ENCODE measurements at regions not wholly inside any gene's neighbourhood (a gene's known extent, or its start where the extent isn't known, plus 50 kb on each side); places are given as distances from the start of the nearest gene placed in this dataset.

GRCh38 chr10:78807504-78808203 is 261.1 kb upstream of the ZMIZ1 start:
- no peak for ATAC-seq
- TF ChIP-seq CTCF (IDR thresholded peaks at IDR 0.05): no peak
- H3K27ac ChIP-seq: no peak overlapping the region
- intact Hi-C loops (cut with DNase I): no loop called here
- H3K36me3 ChIP-seq: no peaks in the 10 kb centered on the region
- peaks cover 11 to 25% of the 10 kb centered on the region in 2 donors for H3K4me1 ChIP-seq
- no peak for DNase-seq
- H3K4me3 ChIP-seq: no peak overlapping the region
- no peaks in the 10 kb centered on the region for H3K27me3 ChIP-seq
- H3K9me3 ChIP-seq: no peaks in the 10 kb centered on the region

- ATAC-seq: no peak
- no peak for DNase-seq
- H3K4me1 ChIP-seq: peaks cover 7 to 20% of the 10 kb centered on the region in 2 donors
- intact Hi-C loops (cut with DNase I): no loop called here
- H3K36me3 ChIP-seq: no peaks in the 10 kb centered on the region
- TF ChIP-seq CTCF (IDR thresholded peaks at IDR 0.05): no peak
- H3K27me3 ChIP-seq: no peaks in the 10 kb centered on the region
- H3K4me3 ChIP-seq: no peak overlapping the region
- no peaks in the 10 kb centered on the region for H3K9me3 ChIP-seq
- no peak overlapping the region for H3K27ac ChIP-seq
Measured at GRCh38 chr10:78808286-78808685, 260.5 kb upstream of the ZMIZ1 start.

- Histone ChIP-seq H3K27me3 (no peaks in the 10 kb centered on the region), H3K4me1 (peaks cover 6 to 20% of the 10 kb centered on the region in 2 donors), H3K4me3 (no peak overlapping the region), H3K27ac (no peak overlapping the region), H3K36me3 (no peaks in the 10 kb centered on the region), H3K9me3 (no peaks in the 10 kb centered on the region)
- no peak for TF ChIP-seq CTCF (IDR thresholded peaks at IDR 0.05)
- no peak for DNase-seq
- intact Hi-C loops (cut with DNase I): no loop called here
- ATAC-seq: no peak
Measured at GRCh38 chr10:78808736-78809367, 259.9 kb upstream of the ZMIZ1 start.

GRCh38 chr10:78811174-78811573 is 257.6 kb upstream of the ZMIZ1 start:
- H3K27ac ChIP-seq: no peak overlapping the region
- no peak for TF ChIP-seq CTCF (IDR thresholded peaks at IDR 0.05)
- H3K4me3 ChIP-seq: no peak overlapping the region
- intact Hi-C loops (cut with DNase I): no loop called here
- ATAC-seq (no peak), DNase-seq (no peak)
- H3K27me3 ChIP-seq: no peaks in the 10 kb centered on the region
- H3K4me1 ChIP-seq: peaks cover 0 to 4% of the 10 kb centered on the region in 2 donors
- no peaks in the 10 kb centered on the region for H3K36me3 ChIP-seq
- H3K9me3 ChIP-seq: no peaks in the 10 kb centered on the region

GRCh38 chr10:78812571-78813318 is 256.0 kb upstream of the ZMIZ1 start:
- intact Hi-C loops (cut with DNase I): no loop called here
- no peaks in the 10 kb centered on the region for H3K4me1 ChIP-seq
- TF ChIP-seq CTCF (IDR thresholded peaks at IDR 0.05): no peak
- H3K4me3 ChIP-seq: no peak overlapping the region
- DNase-seq (no peak), ATAC-seq (no peak)
- no peaks in the 10 kb centered on the region for H3K36me3 ChIP-seq
- H3K27me3 ChIP-seq: no peaks in the 10 kb centered on the region
- H3K27ac ChIP-seq: no peak overlapping the region
- no peaks in the 10 kb centered on the region for H3K9me3 ChIP-seq

All from left lung (tissue), 4 donors.